Right ventricle myocardium superior (tissue), 1 donor: ENCODE measurements at regions not wholly inside any gene's neighbourhood (a gene's known extent, or its start where the extent isn't known, plus 50 kb on each side); places are given as distances from the start of the nearest gene placed in this dataset.
A peak's percentile ranks its signal among the peaks of the same experiment; 100 is the strongest.
"Not testable (repeated sequence)": the region's sequence is repeated elsewhere in the genome, so short reads cannot be mapped to it uniquely, and the experiment has no call there.

Experiments
- ATAC-seq: fragments of 200-7000 bp; cut with Tn5 transposase; one replicate; pipeline ENCODE4 v1.9.1; 2020; ENCODE audit warnings: mild to moderate bottlenecking; ENCODE audit not compliant: poor library complexity
- DNase-seq: peaks from one replicate; pipeline ENCODE4 v3.0.0-alpha.2; 2020
- intact Hi-C: fragments of 100-400 bp; cut with DNase I; formaldehyde crosslinking; loops from one replicate; pipeline ENCODE4 v1.11.2; 2022
- donor health status: DM: no; HTN: yes; CAD: no; lungs with severe emphysema.

DNA sequence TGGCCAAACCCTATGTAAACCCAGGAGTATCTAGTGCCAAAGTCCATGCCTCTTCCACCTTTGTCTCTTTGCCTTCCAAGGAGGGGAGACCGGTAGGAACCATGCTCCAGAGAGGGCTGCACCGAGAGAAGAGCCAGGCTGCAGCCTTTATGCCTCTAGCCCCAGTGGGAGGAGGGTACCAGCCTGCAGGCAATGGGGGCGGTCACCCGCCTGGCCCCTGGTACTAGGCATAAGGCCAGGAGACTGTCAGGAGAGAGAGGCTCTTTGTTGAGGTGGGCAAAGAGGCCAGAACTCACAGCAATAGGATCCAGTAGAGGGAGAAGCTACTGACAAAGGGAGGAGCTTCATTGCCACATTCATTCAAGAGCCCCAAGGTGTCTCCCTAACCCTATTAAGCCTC, 146.6 kb upstream of the PDE1C start:
- no peak for DNase-seq
- intact Hi-C loops = no loop called here
- ATAC-seq = no peak

DNA sequence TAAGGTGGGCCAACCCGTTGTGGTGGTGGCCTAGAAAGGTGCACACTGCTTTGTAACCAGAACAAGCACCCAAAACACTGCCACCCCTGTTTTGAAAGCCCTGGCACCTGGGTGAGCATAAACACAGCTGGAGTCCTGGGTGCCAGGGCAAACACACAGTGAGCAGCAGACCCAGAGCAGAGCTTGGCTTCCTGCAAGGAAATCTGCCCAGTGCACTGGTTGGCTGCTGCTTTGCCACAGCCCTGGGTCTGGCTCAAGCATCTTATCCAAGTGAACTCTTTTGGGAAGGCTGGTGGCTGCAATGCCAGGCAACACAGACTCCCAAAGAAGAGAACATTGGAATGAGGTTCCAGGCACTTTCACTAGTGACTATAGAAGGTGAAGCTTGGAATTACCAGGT, 145.5 kb upstream of the PDE1C start:
- no peak for ATAC-seq
- no peak for DNase-seq
- intact Hi-C loops = no loop called here

- intact Hi-C loops = loop anchor here (5.0 kb wide), 1 partner anchor 132 kb away; no protein-coding TSS in a partner anchor
- DNase-seq (no peak), ATAC-seq (no peak)
Measured at GRCh38 chr7:32214913-32215312, 144.7 kb upstream of the PDE1C start.

GRCh38 chr7:32212321-32212720, 142.1 kb upstream of the PDE1C start:
- intact Hi-C loops = loop anchor here (5.0 kb wide), 1 partner anchor 135 kb away; no protein-coding TSS in a partner anchor
- ATAC-seq = no peak
- DNase-seq = no peak

DNA sequence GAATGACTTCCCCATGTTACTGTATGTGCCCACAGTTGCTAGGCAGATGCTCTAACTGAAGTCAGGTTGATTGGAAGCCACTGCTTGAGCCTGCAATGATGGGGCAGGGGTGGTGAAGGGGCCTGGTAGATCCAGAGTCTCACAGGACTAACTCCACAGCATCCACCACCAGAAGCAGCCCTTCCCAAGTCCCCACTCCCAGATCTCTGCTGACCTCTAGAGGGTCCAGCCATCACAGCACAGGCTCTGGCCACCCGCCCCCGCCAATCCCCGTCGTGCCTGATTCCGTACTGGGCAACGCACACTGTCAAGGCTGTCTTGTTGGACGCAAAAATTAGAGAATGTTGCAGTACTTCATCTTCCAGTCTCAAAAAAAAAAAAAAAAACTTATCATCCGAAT, 136.8 kb upstream of the PDE1C start:
- intact Hi-C loops = no loop called here
- ATAC-seq (peak; percentile 53), DNase-seq (no peak)

GRCh38 chr7:32206488-32206887, 136.3 kb upstream of the PDE1C start:
- no peak for ATAC-seq
- intact Hi-C loops = no loop called here

GRCh38 chr7:32205298-32205824, 135.2 kb upstream of the PDE1C start:
- DNase-seq, ATAC-seq: not testable (repeated sequence)
- intact Hi-C loops = loop anchor here (2.0 kb wide), 1 partner anchor 463 kb away; no protein-coding TSS in a partner anchor

More at GRCh38 chr7:32206488-32206887, 136.3 kb upstream of the PDE1C start:
- no peak for DNase-seq

DNA sequence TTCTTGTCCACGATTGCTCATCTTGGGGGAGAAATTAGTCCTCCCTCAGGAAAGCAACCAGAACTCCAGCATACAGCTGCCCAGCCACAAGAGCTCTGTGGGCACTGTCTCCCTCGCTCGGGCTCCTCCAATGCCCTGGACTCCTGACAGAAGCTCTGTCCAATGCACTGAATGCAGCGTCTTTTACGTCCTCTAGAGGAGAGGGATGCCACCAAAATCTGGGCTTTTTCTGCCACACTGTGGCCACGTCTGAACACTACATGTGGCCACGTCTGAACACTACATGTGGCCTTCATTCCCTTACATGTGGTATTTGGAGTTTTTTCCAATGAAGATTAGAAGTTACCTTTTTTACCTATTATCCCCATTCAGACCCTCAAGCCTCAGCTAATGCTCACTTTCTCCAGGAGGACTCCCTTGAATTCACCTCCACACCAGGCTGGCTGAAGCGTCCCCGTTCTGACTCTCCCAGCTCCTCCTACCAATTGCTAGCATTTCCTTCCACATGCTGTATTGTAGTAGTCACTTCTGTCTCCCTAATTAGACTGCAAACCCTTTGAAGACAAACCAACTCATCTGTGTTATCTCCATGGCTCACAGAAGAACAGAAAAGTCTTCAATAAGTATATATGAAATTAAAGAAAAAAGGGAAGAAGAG, 134.3 kb upstream of the PDE1C start:
- peak; percentile 97 for ATAC-seq
- intact Hi-C loops = loop anchor here (2.0 kb wide), 1 partner anchor 462 kb away; no protein-coding TSS in a partner anchor
- peak; percentile 76 for DNase-seq

DNA sequence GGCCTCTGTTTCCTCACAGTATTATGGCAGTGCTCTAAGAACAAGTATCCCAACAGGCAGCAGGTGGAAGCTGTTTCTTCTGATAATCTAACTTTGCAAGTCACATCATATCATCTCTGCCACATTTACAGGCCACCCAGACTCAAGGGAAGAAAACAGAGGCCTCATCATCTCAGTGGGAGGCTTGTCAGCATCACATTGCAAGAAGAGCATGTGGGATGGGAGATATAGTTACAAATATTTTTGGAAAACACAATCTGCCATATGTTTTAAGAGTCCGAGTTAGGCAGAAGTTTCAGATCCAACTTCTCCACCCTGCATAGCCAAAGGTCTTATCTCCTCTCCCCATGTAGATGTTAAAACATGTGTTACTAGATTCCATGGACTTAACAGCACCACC, 130.4 kb upstream of the PDE1C start:
- intact Hi-C loops = no loop called here
- DNase-seq = no peak

GRCh38 chr7:32194537-32194936, 124.3 kb upstream of the PDE1C start:
- ATAC-seq = no peak
- no peak for DNase-seq
- intact Hi-C loops = no loop called here

More for the DNA sequence above, 130.4 kb upstream of the PDE1C start:
- ATAC-seq = no peak

DNA sequence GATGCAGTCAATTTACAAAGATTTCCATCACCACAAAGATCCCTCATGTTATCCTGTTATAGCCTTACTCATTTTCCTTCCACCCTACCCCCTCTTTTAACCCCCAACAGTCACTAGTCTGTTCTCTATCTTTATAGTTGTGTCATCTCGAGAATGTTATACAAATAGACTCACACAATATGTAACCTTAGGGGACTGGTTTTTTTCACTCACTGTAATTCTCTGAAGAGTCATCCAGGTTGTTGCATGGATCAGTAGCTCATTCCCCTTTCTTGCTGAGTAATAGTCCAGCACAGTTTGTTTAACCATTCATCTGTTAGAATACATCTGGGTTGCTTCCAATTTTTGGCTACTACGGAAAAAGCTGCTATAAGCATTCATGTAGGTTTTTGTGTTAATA, 121.1 kb upstream of the PDE1C start:
- no peak for DNase-seq
- ATAC-seq = no peak
- intact Hi-C loops = no loop called here

GRCh38 chr7:32179567-32179966, 109.4 kb upstream of the PDE1C start:
- intact Hi-C loops = no loop called here
- DNase-seq (no peak), ATAC-seq (no peak)

GRCh38 chr7:32178677-32179366, 108.6 kb upstream of the PDE1C start:
- ATAC-seq (no peak), DNase-seq (no peak)
- intact Hi-C loops = no loop called here

GRCh38 chr7:32177232-32177631, 107.0 kb upstream of the PDE1C start:
- ATAC-seq = no peak
- no peak for DNase-seq
- intact Hi-C loops = no loop called here

DNA sequence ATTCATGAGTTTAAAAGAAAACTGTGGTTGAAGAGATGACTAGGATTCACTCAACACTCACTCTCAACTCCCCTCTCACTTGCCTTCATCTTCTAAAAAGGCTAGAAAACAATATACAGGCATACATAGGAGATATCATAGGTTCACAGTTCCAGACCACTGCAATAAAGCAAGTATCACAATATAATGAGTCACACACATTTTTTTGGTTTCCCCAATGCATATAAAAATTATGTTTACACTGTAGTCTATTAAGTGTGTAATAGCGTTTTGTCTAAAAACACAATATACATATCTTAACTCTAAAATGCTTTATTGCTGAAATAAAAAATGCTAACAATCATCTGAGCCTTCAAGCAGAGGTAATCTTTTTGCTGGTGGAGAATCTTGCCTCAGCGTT, 104.9 kb upstream of the PDE1C start:
- no peak for ATAC-seq
- DNase-seq = no peak
- intact Hi-C loops = no loop called here

DNA sequence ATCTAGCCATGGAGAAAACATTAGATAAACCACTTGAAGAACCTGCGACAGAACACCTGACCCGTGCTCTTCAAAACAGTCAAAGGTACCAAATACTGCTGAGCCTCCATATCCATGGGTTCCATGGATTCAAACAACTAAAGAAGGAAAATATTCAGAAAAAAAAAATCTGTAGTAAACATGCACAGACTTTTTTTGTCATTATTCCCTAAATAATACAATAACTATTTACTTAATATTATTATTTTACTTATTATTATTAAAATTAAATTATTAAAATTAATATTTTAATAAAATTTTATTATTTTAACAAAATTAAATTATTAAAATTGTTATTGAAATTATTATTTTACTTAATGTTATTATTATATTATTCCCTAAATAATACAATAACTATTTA, 101.0 kb upstream of the PDE1C start:
- no peak for ATAC-seq
- DNase-seq = no peak
- intact Hi-C loops = no loop called here

DNA sequence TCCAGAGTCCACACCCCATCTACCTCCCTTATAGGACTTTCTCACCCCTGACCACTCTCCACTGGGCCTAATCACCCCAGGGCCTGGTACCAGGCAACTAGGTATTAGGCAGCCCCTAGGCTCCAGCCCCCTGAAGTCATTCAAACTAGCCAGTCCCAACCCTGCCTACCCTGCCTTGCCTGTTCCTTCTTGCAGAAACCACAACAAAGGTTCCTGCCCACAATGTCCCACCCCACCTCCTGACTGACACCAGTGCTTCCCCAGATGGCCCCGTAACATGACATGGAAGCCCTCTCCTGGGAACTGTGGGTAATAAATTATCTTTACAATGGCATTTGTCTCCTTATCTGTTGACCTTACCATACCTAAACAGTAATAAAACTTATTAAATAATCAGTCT, 100.6 kb upstream of the PDE1C start:
- intact Hi-C loops = no loop called here
- DNase-seq (no peak), ATAC-seq (no peak)

DNA sequence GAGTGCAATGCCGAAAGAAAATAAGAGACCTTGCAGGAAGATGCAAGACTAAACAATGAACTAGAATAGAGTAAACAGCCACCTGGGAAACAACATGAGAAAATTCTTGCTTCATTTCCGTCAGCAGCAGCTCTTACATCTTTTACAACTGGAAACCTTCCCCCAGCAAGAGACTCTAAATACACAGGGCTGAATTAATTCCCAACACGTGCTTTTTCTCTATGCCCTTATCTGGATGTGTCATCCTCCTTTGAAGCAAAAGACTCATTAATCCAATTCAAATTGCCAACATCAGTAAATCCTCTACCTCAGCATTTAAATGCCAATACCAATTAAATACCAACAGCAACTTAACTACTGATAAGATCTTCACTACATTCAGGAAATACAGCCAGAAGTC, 99.0 kb upstream of the PDE1C start:
- ATAC-seq (no peak), DNase-seq (no peak)
- intact Hi-C loops = no loop called here

- ATAC-seq (no peak), DNase-seq (no peak)
- intact Hi-C loops = no loop called here
Measured at GRCh38 chr7:32167815-32168214, 97.6 kb upstream of the PDE1C start.

- DNase-seq = no peak
- intact Hi-C loops = no loop called here
- no peak for ATAC-seq
Measured at GRCh38 chr7:32167256-32167655, 97.0 kb upstream of the PDE1C start.
